ENCODE measurements at regions not wholly inside any gene's neighbourhood (a gene's known extent, or its start where the extent isn't known, plus 50 kb on each side); places are given as distances from the start of the nearest gene placed in this dataset.

DNA sequence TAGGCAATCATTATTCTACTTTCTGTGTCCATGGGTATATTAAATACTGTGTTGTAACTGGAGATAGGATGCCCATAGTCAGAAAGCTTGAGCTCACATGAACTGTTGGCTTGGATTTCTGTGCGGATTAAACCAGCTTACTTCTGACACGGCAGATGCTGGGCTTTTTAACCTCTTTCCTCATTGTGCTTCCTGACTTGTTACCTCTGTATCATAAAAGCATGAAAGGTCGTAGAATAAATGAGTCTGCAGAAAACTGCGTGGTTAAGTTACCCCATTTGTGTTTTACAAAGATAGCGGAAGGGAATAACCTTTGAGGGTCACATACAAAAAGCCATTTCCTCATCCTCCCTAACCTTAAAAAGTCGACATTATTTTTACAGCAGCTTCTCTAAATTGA lies 199.5 kb upstream of the DMRT1 start:
- dilution Hi-C loops (cut with MboI; ENCODE audit: extremely low pct_ligation_motif_present, low sequenced_read_pairs): no loop called here
- DNase-seq (ENCODE audit: low read depth, low spot score): peak; percentile 60
- Histone ChIP-seq H3K4me3 (replicated peaks in 1 of 3; ENCODE audit: insufficient read depth in 1 of 3, low read depth in 1 of 3, low read length in 3 of 3) (no peak overlapping the region), H3K36me3 (ENCODE audit: control insufficient read depth in 2 of 2, extremely low read depth in 1 of 2, insufficient read depth in 2 of 2, low read length in 2 of 2) (no peaks in the 10 kb centered on the region), H3K9me3 (replicated peaks; ENCODE audit: control insufficient read depth, insufficient read depth, low read length) (no peaks in the 10 kb centered on the region), H3K9ac (replicated peaks; ENCODE audit: extremely low read depth, insufficient read depth, low read length) (no peak overlapping the region), H3K4me1 (ENCODE audit: control insufficient read depth, extremely low read depth, insufficient read depth, low read length) (no peaks in the 10 kb centered on the region), H3K79me2 (ENCODE audit: control insufficient read depth, insufficient read depth, low read length) (no peaks in the 10 kb centered on the region), H4K20me1 (replicated peaks; ENCODE audit: control insufficient read depth, extremely low read depth, insufficient read depth, low read length) (no peaks in the 10 kb centered on the region), H2AFZ (ENCODE audit: low read depth, low read length) (peak overlapping the region; percentile 46), H3K27me3 (ENCODE audit: control insufficient read depth in 2 of 2, insufficient read depth in 2 of 2, low read length in 2 of 2) (no peaks in the 10 kb centered on the region), H3K27ac (ENCODE audit: insufficient read depth, low read depth, low read length) (no peak overlapping the region), H3K9me1 (replicated peaks; ENCODE audit: control insufficient read depth, extremely low read depth, insufficient read depth, low read length) (no peaks in the 10 kb centered on the region), H3K4me2 (ENCODE audit: insufficient read depth, low read length) (no peak overlapping the region)
- FAIRE-seq: peak; percentile 31
- ChIA-PET CTCF (interaction anchor here (0.8 to 0.9 kb wide), 3 partner anchors 51 to 89 kb away, joined by 3 read pairs; no protein-coding TSS in a partner anchor), POLR2A (no interaction called here)
- TF ChIP-seq JUN (IDR thresholded peaks at IDR 0.05; ENCODE audit: borderline replicate concordance, insufficient read depth, insufficient read length, low read depth) (no peak), FOS (IDR thresholded peaks at IDR 0.05; ENCODE audit: borderline replicate concordance, insufficient read depth, low read length) (no peak), POLR2AphosphoS5 (IDR thresholded peaks at IDR 0.05; ENCODE audit: insufficient read depth, low read depth, low read length) (no peak), EZH2 (IDR thresholded peaks at IDR 0.05; ENCODE audit: borderline replicate concordance, low read depth, low read length, severe bottlenecking) (no peak), POLR2A (IDR thresholded peaks at IDR 0.05; ENCODE audit: low read depth, low read length) (no peak), MYC (IDR thresholded peaks at IDR 0.05; ENCODE audit: low read depth, low read length) (no peak), GATA2 (IDR thresholded peaks at IDR 0.05; ENCODE audit: insufficient read depth, insufficient read length, low read depth, low read length) (no peak)
- TF ChIP-seq, protein P1, sequence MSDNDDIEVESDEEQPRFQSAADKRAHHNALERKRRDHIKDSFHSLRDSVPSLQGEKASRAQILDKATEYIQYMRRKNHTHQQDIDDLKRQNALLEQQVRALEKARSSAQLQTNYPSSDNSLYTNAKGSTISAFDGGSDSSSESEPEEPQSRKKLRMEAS (IDR thresholded peaks at IDR 0.05; ENCODE audit: insufficient read depth, insufficient read length): no peak
- TF ChIP-seq, protein P2, sequence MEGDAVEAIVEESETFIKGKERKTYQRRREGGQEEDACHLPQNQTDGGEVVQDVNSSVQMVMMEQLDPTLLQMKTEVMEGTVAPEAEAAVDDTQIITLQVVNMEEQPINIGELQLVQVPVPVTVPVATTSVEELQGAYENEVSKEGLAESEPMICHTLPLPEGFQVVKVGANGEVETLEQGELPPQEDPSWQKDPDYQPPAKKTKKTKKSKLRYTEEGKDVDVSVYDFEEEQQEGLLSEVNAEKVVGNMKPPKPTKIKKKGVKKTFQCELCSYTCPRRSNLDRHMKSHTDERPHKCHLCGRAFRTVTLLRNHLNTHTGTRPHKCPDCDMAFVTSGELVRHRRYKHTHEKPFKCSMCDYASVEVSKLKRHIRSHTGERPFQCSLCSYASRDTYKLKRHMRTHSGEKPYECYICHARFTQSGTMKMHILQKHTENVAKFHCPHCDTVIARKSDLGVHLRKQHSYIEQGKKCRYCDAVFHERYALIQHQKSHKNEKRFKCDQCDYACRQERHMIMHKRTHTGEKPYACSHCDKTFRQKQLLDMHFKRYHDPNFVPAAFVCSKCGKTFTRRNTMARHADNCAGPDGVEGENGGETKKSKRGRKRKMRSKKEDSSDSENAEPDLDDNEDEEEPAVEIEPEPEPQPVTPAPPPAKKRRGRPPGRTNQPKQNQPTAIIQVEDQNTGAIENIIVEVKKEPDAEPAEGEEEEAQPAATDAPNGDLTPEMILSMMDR (IDR thresholded peaks at IDR 0.05; ENCODE audit: extremely low read depth in 1 of 2, insufficient read depth in 1 of 2, low read depth in 1 of 2, low read length in 2 of 2): no peak
- BruUV-seq (replicated peaks): no TSS peak
- intact Hi-C loops (cut with micrococcal nuclease): loop anchor here (2.0 kb wide), 1 partner anchor 17 kb away; no protein-coding TSS in a partner anchor

Data from endothelial cell of umbilical vein (primary cell).